B cell (primary cell): ENCODE measurements at regions not wholly inside any gene's neighbourhood (a gene's known extent, or its start where the extent isn't known, plus 50 kb on each side); places are given as distances from the start of the nearest gene placed in this dataset.

Experiments used
- ATAC-seq: fragments of 200-7000 bp; cut with Tn5 transposase; one replicate; pipeline ENCODE4 v1.10.0; 2021; ENCODE audit warnings: low read depth, mild to moderate bottlenecking, moderate number of reproducible peaks, moderate library complexity
- CTCF ChIA-PET: fragments of 350-600 bp; sonication (Branson Sonifier 250); formaldehyde crosslinking; loops from one replicate; lab custom pipeline; 2021; ENCODE audit warnings: antibody characterized with exemption, inconsistent platforms; lab: Charles Lee
- POLR2A ChIA-PET: fragments of 350-600 bp; sonication (Branson Sonifier 250); formaldehyde crosslinking; loops from one replicate; lab custom pipeline; 2021; ENCODE audit warnings: antibody characterized with exemption; lab: Charles Lee
- DNase-seq: peaks from one replicate; pipeline ENCODE4 v3.0.0; 2013
- H2AFZ ChIP-seq: 2 replicates; pipeline ENCODE4 v1.6.1; 2012; ENCODE audit warnings: mild to moderate bottlenecking, low read depth, low read length; ENCODE audit not compliant: insufficient read depth, poor library complexity, severe bottlenecking
- H3K27ac ChIP-seq, 2 donors: 1 replicate in 1 of 2; 2 replicates in 1 of 2; pipeline ENCODE4 v1.5.1; 2012 to 2013; ENCODE audit warnings: low read length in 2 of 2, mild to moderate bottlenecking in 2 of 2, moderate library complexity in 1 of 2
- H3K27me3 ChIP-seq, 4 experiments: fragments of 200-600 bp in 1 of 4; sonication (generic) in 1 of 4; replicated peaks in 1 of 4; 1 replicate in 2 of 4; 2 replicates in 2 of 4; pipeline versions ENCODE4 v1.6.1 to v1.7.0; 2013 to 2016; ENCODE audit warnings: low read length in 3 of 4, mild to moderate bottlenecking in 2 of 4, mixed read lengths in 1 of 4, moderate library complexity in 1 of 4; ENCODE audit not compliant: insufficient read depth in 4 of 4, control insufficient read depth in 3 of 4; ENCODE audit errors: control extremely low read depth in 1 of 4
- H3K36me3 ChIP-seq, 2 experiments: replicated peaks in 1 of 2; 1 replicate in 1 of 2; 2 replicates in 1 of 2; pipeline versions ENCODE4 v1.6.1 to v1.7.1; 2013; ENCODE audit warnings: low read length in 1 of 2; ENCODE audit not compliant: insufficient read depth in 2 of 2, control insufficient read depth in 1 of 2; ENCODE audit errors: control extremely low read depth in 1 of 2, extremely low read depth in 1 of 2
- H3K4me1 ChIP-seq, 2 donors: fragments of 200-600 bp in 1 of 2; sonication (generic) in 1 of 2; 1 replicate in 1 of 2; 2 replicates in 1 of 2; pipeline versions ENCODE4 v1.5.1 to v1.6.1; 2013 to 2017; ENCODE audit warnings: low read length in 2 of 2; ENCODE audit not compliant: control insufficient read depth in 2 of 2, insufficient read depth in 2 of 2
- H3K4me2 ChIP-seq: replicated peaks from 2 replicates; pipeline ENCODE3; 2012; ENCODE audit warnings: mild to moderate bottlenecking, low read depth, low read length; ENCODE audit not compliant: poor library complexity, severe bottlenecking
- H3K4me3 ChIP-seq, 5 experiments: fragments of 200-600 bp in 1 of 5; sonication (generic) in 1 of 5; 1 replicate in 3 of 5; 2 replicates in 2 of 5; pipeline versions ENCODE4 v1.5.1 to v1.7.0; 2011 to 2016; ENCODE audit warnings: low read length in 4 of 5, mild to moderate bottlenecking in 4 of 5, low read depth in 2 of 5, control low read depth in 1 of 5, moderate library complexity in 1 of 5; ENCODE audit not compliant: insufficient read depth in 1 of 5; ENCODE audit errors: control extremely low read depth in 1 of 5, extremely low read depth in 1 of 5
- H3K79me2 ChIP-seq: fragments of 200-600 bp; sonication (generic); one replicate; pipeline ENCODE4 v1.6.0; 2016; ENCODE audit warnings: low read length; ENCODE audit not compliant: control insufficient read depth, insufficient read depth
- H3K9ac ChIP-seq: fragments of 200-600 bp; sonication (generic); 2 replicates; pipeline ENCODE4 v1.6.1; 2017; ENCODE audit warnings: mild to moderate bottlenecking, low read length, moderate library complexity
- H3K9me3 ChIP-seq, 3 donors: one replicate each; pipeline versions ENCODE4 v1.6.1 to v1.7.1; 2013; ENCODE audit warnings: low read length in 2 of 3; ENCODE audit not compliant: control insufficient read depth in 2 of 3, insufficient read depth in 1 of 3; ENCODE audit errors: control extremely low read depth in 1 of 3
- H4K20me1 ChIP-seq: 2 replicates; pipeline ENCODE4 v1.6.0; 2012; ENCODE audit warnings: mild to moderate bottlenecking, low read length; ENCODE audit not compliant: insufficient read depth, control insufficient read depth, poor library complexity, severe bottlenecking
- H3K27ac Mint-ChIP-seq: one replicate; pipeline ENCODE4 v1.8.0; 2021; ENCODE audit warnings: mixed read lengths
- H3K27me3 Mint-ChIP-seq: one replicate; pipeline ENCODE4 v1.8.0; 2021; ENCODE audit warnings: mixed read lengths
- H3K4me1 Mint-ChIP-seq: one replicate; pipeline ENCODE4 v1.8.0; 2021; ENCODE audit warnings: mixed read lengths
- H3K4me3 Mint-ChIP-seq: one replicate; pipeline ENCODE4 v1.8.0; 2021; ENCODE audit warnings: mixed read lengths
- H3K9me3 Mint-ChIP-seq: one replicate; pipeline ENCODE4 v1.8.0; 2022; ENCODE audit warnings: mixed read lengths; ENCODE audit not compliant: insufficient read depth
- CTCF ChIP-seq: fragments of 200-600 bp; IDR thresholded peaks from one replicate; pipeline ENCODE4 v1.8.0; 2022; ENCODE audit warnings: antibody characterized with exemption, mild to moderate bottlenecking
- EZH2 ChIP-seq: IDR thresholded peaks from 2 replicates; pipeline ENCODE4 v1.6.1; 2012; ENCODE audit warnings: borderline replicate concordance, low read depth, mild to moderate bottlenecking, moderate library complexity, low read length; ENCODE audit not compliant: insufficient read depth, poor library complexity, severe bottlenecking
- WGBS: methylation state at CpG from one replicate; pipeline ENCODE4 v1.1.5; 2013; ENCODE audit warnings: missing lambda C conversion rate; ENCODE audit not compliant: insufficient coverage; 5-methylcytosine and 5-hydroxymethylcytosine counted together
- intact Hi-C: fragments of 100-400 bp; cut with micrococcal nuclease; formaldehyde crosslinking; loops from one replicate; pipeline ENCODE4 v1.10.0; 2022

- no peaks in the 10 kb centered on the region for H3K4me1 ChIP-seq
Measured at GRCh38 chr4:22070256-22070655, 121.7 kb upstream of the KCNIP4 start.

GRCh38 chr4:22063613-22064012 is 115.0 kb upstream of the KCNIP4 start:
- Histone ChIP-seq H3K4me1 (no peaks in the 10 kb centered on the region), H3K27me3 (no peaks in the 10 kb centered on the region), H2AFZ (no peak overlapping the region), H3K9ac (no peak overlapping the region), H3K4me3 (no peak overlapping the region), H3K9me3 (no peaks in the 10 kb centered on the region), H3K79me2 (no peaks in the 10 kb centered on the region), H3K27ac (no peak overlapping the region), H4K20me1 (no peaks in the 10 kb centered on the region), H3K36me3 (no peaks in the 10 kb centered on the region), H3K4me2 (no peak overlapping the region)
- Mint-ChIP-seq H3K9me3 (no peaks in the 10 kb centered on the region), H3K27ac (no peak overlapping the region), H3K4me1 (no peaks in the 10 kb centered on the region), H3K27me3 (no peaks in the 10 kb centered on the region), H3K4me3 (no peak overlapping the region)
- ATAC-seq (no peak), DNase-seq (no peak)
- TF ChIP-seq EZH2, result no peak
- TF ChIP-seq CTCF, result no peak
- ChIA-PET CTCF (no interaction called here), POLR2A (no interaction called here)
- WGBS, result no CpG with 5 or more reads among the region's 1 CpG
- intact Hi-C loops, result no loop called here

More at GRCh38 chr4:22070256-22070655, 121.7 kb upstream of the KCNIP4 start:
- no peak for DNase-seq
- Mint-ChIP-seq H3K4me1 (no peaks in the 10 kb centered on the region), H3K27ac (no peak overlapping the region), H3K4me3 (no peak overlapping the region), H3K27me3 (no peaks in the 10 kb centered on the region), H3K9me3 (peaks cover 2% of the 10 kb centered on the region)
- WGBS, result 43% methylated on average over 2 of the region's 2 CpGs
- Histone ChIP-seq H3K4me2 (no peak overlapping the region), H4K20me1 (no peaks in the 10 kb centered on the region), H3K9ac (no peak overlapping the region), H2AFZ (no peak overlapping the region), H3K79me2 (no peaks in the 10 kb centered on the region), H3K9me3 (peaks cover 0 to 4% (median 0%) of the 10 kb centered on the region in 3 donors), H3K4me3 (no peak overlapping the region), H3K27ac (no peak overlapping the region), H3K36me3 (no peaks in the 10 kb centered on the region), H3K27me3 (no peaks in the 10 kb centered on the region)
- TF ChIP-seq CTCF, result no peak
- TF ChIP-seq EZH2, result no peak
- ChIA-PET POLR2A (no interaction called here), CTCF (no interaction called here)
- no peak for ATAC-seq
- intact Hi-C loops, result no loop called here
